Testis (tissue), 2 donors: ENCODE measurements at regions not wholly inside any gene's neighbourhood (a gene's known extent, or its start where the extent isn't known, plus 50 kb on each side); places are given as distances from the start of the nearest gene placed in this dataset.

Experiments used
- DNase-seq: peaks from one replicate; pipeline ENCODE4 v3.0.0-alpha.2; 2019
- H3K27ac ChIP-seq, 2 donors: fragments of 200-600 bp; sonication (generic); one replicate each; pipeline ENCODE4 v1.5.1; 2019
- H3K27me3 ChIP-seq: fragments of 200-600 bp; sonication (generic); one replicate; pipeline ENCODE4 v1.5.1; 2019
- H3K36me3 ChIP-seq: fragments of 200-600 bp; sonication (generic); one replicate; pipeline ENCODE4 v1.5.1; 2017; ENCODE audit warnings: low read depth; ENCODE audit errors: missing control alignments
- H3K4me1 ChIP-seq: fragments of 200-600 bp; sonication (generic); one replicate; pipeline ENCODE4 v1.5.1; 2019
- H3K4me3 ChIP-seq, 2 donors: fragments of 200-600 bp; sonication (generic); one replicate each; pipeline ENCODE4 v1.5.1; 2017 to 2019
- H3K9me3 ChIP-seq: fragments of 200-600 bp; sonication (generic); one replicate; pipeline ENCODE4 v1.5.1; 2017
- POLR2A ChIP-seq: fragments of 450-650 bp; IDR thresholded peaks from one replicate; pipeline ENCODE4 v1.6.1; 2017; ENCODE audit warnings: antibody characterized with exemption, mild to moderate bottlenecking, moderate library complexity
- WGBS, 2 donors: methylation state at CpG; one replicate each; pipeline ENCODE4 v1.1.5; 2018; 5-methylcytosine and 5-hydroxymethylcytosine counted together
- intact Hi-C: fragments of 100-400 bp; cut with DNase I; formaldehyde crosslinking; loops from one replicate; pipeline ENCODE4 v1.15.1; 2023; ENCODE audit warnings: low total_unique reads
- TF ChIP-seq, protein P1 (sequence below), 3 experiments: fragments of 450-650 bp in 2 of 3; fragments of 200-600 bp in 1 of 3; sonication (generic) in 1 of 3; IDR thresholded peaks; one replicate each; pipeline ENCODE4 v1.5.1; 2016 to 2019; ENCODE audit warnings: antibody characterized with exemption in 3 of 3, mild to moderate bottlenecking in 2 of 3, moderate library complexity in 1 of 3

DNA sequence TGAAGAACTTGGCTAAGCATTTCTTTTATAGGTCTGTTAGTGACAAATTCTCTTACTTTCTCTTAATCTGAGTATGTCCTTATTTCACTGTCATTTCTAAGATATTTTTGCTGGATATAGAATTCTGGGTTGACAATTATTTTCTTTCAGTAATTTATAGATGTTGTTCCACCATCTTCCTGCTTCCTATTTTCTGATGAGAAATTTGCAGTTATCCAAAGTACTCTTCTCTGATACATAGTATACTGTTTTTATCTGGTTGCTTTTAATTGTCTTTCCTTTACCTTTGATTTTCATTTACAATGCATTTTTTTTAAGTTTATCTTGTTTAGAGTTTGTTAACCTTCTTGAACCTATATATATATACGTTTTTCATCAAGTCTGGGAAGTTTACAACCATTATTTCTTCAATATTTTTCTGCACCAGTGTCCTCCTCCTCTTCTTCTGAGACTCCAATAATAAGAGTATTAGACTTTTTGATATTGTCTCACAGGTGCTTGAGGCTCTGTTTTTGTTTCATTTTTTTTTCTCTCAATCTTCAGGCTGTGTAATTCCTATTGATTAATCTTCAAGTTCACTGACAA is 101.6 kb upstream of the INSIG1 start:
- no peaks in the 10 kb centered on the region for H3K4me1 ChIP-seq
- H3K9me3 ChIP-seq, result no peaks in the 10 kb centered on the region
- DNase-seq, result no peak
- no peak overlapping the region for H3K27ac ChIP-seq
- TF ChIP-seq, protein P1, sequence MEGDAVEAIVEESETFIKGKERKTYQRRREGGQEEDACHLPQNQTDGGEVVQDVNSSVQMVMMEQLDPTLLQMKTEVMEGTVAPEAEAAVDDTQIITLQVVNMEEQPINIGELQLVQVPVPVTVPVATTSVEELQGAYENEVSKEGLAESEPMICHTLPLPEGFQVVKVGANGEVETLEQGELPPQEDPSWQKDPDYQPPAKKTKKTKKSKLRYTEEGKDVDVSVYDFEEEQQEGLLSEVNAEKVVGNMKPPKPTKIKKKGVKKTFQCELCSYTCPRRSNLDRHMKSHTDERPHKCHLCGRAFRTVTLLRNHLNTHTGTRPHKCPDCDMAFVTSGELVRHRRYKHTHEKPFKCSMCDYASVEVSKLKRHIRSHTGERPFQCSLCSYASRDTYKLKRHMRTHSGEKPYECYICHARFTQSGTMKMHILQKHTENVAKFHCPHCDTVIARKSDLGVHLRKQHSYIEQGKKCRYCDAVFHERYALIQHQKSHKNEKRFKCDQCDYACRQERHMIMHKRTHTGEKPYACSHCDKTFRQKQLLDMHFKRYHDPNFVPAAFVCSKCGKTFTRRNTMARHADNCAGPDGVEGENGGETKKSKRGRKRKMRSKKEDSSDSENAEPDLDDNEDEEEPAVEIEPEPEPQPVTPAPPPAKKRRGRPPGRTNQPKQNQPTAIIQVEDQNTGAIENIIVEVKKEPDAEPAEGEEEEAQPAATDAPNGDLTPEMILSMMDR (IDR thresholded peaks at IDR 0.05), result no peak
- no peak for TF ChIP-seq POLR2A
- WGBS, 2 donors, result 67 to 75% methylated on average over 1 of the region's 1 CpG
- no peaks in the 10 kb centered on the region for H3K36me3 ChIP-seq
- intact Hi-C loops, result no loop called here
- no peaks in the 10 kb centered on the region for H3K27me3 ChIP-seq
- no peak overlapping the region for H3K4me3 ChIP-seq

DNA sequence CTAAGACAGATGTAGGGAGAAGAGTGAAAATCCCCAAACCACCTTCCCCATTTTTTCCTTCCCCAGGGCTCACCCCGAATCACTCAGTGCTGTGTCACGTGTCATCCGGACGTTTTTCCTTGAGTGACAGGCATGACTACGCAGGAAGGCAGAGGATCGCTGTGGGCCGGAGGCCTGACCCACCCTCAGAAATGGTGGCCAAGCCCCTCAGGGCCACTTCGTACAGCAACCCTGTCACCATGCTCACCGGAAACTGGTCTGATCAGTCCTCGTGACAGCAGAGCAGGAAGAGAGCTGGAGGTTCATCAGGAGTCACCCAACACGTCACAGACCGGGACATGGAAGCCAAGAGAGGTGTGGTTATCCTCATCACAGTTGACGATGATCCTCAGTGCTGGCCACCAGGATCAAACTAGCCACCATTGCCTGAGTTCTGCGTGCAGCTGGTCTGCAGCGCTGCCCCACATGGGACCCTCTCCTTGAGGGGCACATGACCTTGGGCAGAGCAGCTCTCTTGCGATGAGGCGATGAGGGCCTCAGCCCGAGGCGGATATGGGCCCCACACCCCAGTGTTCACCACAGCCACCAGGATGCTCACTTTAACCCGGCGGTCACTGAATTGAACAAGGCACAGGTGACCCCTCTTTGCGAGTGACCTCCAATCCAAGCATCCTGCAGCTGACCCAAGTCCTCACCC is 99.3 kb upstream of the INSIG1 start:
- Histone ChIP-seq H3K9me3 (no peaks in the 10 kb centered on the region), H3K27me3 (no peaks in the 10 kb centered on the region), H3K27ac (no peak overlapping the region), H3K4me3 (no peak overlapping the region), H3K36me3 (no peaks in the 10 kb centered on the region), H3K4me1 (no peaks in the 10 kb centered on the region)
- intact Hi-C loops, result no loop called here
- WGBS, 2 donors, result 83 to 88% methylated on average over 7 to 22 of the region's 22 CpGs
- DNase-seq, result no peak
- TF ChIP-seq, protein P1 (IDR thresholded peaks at IDR 0.05), result no peak
- TF ChIP-seq POLR2A, result no peak

DNA sequence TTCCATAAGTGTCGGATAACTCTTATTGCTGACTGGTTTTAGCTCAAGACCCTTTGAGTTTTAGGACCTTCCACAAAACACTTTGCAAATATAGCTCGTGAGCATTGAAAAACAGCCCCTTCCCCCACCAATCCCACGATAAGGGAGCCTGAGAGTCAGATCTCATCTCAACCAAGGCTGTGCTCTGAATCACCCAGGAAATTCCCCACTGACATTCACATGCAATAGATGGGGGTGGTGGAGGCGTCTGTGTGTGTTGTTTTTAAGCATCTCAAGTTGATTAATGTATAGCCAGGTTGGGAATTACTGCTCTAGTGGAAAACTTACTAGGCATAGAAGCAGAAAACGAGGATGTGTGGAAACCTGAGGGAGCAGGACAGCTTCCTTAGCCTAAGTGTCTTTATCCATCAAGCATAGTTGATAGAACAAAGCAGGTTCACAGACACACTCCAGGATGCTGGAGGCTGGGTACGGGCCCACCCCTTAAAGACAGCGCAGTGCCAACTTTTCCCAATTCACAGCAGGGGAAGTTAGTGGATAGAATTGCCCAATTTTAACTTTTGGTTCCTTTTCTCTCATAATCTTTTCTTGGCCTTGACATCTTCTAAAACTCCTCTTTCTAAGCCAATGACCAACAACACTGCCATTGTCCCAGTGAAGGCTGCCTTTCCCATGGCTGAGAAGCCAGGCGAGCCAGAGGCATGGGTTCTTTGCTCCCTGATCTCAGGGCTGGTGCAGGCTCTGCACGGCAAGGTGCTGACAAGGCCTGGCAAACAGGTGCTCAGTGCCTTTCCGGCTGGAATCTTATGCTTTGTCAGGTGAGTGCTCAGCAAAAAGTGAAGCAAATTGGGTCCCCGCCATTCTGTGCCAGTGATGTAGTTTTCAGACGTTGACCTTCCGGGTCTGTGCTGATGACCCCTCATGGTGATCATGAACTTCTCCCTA is 98.5 kb upstream of the INSIG1 start:
- TF ChIP-seq, protein P1 (IDR thresholded peaks at IDR 0.05), result no peak
- no peak for TF ChIP-seq POLR2A
- DNase-seq, result no peak
- WGBS, 2 donors, result 63 to 73% methylated on average over 12 to 13 of the region's 13 CpGs
- Histone ChIP-seq H3K36me3 (no peaks in the 10 kb centered on the region), H3K9me3 (no peaks in the 10 kb centered on the region), H3K27ac (no peak overlapping the region), H3K4me3 (no peak overlapping the region), H3K4me1 (no peaks in the 10 kb centered on the region), H3K27me3 (no peaks in the 10 kb centered on the region)
- intact Hi-C loops, result no loop called here

DNA sequence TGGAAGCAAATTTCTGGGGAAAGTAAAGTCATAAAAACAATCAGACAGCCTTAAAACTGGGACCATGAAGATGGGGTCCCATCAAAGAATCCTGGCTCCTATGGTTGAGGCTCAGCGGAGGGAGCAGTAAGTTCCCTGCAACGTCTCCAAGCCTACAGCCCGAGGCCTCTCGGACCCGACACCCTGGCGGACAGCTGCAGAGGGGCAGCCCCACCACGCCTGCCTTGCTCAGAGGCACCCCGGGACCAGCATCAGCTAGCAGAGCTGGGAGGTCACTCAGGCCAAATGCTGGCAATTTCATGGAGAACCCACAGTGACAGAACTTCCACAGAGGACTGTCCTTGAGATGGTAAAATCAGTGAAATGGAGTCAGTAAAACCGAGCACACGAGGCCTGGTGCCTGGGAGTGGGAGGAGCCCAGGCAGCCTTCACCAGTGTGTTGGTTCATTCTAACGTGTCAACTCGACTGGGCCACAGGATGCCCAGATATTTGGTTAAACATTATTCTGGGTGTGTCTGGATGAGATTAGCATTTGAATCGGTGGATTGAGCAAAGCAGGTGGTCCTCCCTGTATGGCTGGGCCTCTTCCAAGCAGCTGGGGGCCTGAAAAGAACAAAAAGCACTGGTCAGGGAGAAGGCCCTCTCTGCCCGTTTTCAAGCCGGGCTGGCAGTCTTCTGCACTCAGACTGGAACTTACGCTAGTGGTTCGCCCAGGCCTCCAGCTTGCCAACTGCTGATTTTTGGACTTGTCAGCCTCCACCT is 96.2 kb upstream of the INSIG1 start:
- TF ChIP-seq, protein P1 (IDR thresholded peaks at IDR 0.05), result no peak
- no peak for TF ChIP-seq POLR2A
- H3K4me1 ChIP-seq, result no peaks in the 10 kb centered on the region
- intact Hi-C loops, result no loop called here
- H3K9me3 ChIP-seq, result no peaks in the 10 kb centered on the region
- no peak overlapping the region for H3K27ac ChIP-seq
- H3K27me3 ChIP-seq, result no peaks in the 10 kb centered on the region
- DNase-seq, result no peak
- no peaks in the 10 kb centered on the region for H3K36me3 ChIP-seq
- 93 to 96% methylated on average over 16 to 17 of the region's 17 CpGs for WGBS, 2 donors
- no peak overlapping the region for H3K4me3 ChIP-seq
